HUES6 (cell line): ENCODE measurements at regions not wholly inside any gene's neighbourhood (a gene's known extent, or its start where the extent isn't known, plus 50 kb on each side); places are given as distances from the start of the nearest gene placed in this dataset.

Experiments
- H3K27ac ChIP-seq: 2 replicates; pipeline ENCODE4 v1.7.0; 2013; ENCODE audit warnings: low read depth, mild to moderate bottlenecking, low read length, inconsistent platforms
- H3K27me3 ChIP-seq: 2 replicates; pipeline ENCODE4 v1.6.1; 2013; ENCODE audit warnings: low read length; ENCODE audit not compliant: control insufficient read depth, insufficient read depth
- H3K36me3 ChIP-seq: 2 replicates; pipeline ENCODE4 v1.6.1; 2013; ENCODE audit warnings: low read length; ENCODE audit not compliant: control insufficient read depth, insufficient read depth
- H3K4me1 ChIP-seq: 2 replicates; pipeline ENCODE4 v1.6.1; 2013; ENCODE audit warnings: low read length; ENCODE audit not compliant: control insufficient read depth, insufficient read depth
- H3K4me3 ChIP-seq: 2 replicates; pipeline ENCODE4 v1.5.1; 2013; ENCODE audit warnings: low read depth, low read length
- H3K9ac ChIP-seq: one replicate; pipeline ENCODE4 v1.6.1; 2013; ENCODE audit warnings: mild to moderate bottlenecking, low read length
- H3K9me3 ChIP-seq: 2 replicates; pipeline ENCODE4 v1.6.1; 2013; ENCODE audit warnings: low read depth, low read length; ENCODE audit not compliant: control insufficient read depth, insufficient read depth

GRCh38 chr18:78054801-78055200 is 805.2 kb downstream of the GALR1 start:
- H3K4me1 ChIP-seq, result 0 out of 2 replicates have a peak, but pooled peaks cover 3% of the 10 kb centered on the region
- H3K9ac ChIP-seq, result no peak overlapping the region
- no peaks in the 10 kb centered on the region for H3K27me3 ChIP-seq
- H3K36me3 ChIP-seq, result no peaks in the 10 kb centered on the region
- H3K9me3 ChIP-seq, result 0 out of 2 replicates have a peak, but pooled peaks cover 5% of the 10 kb centered on the region
- H3K4me3 ChIP-seq, result no peak overlapping the region
- H3K27ac ChIP-seq, result no peak overlapping the region

GRCh38 chr18:78056011-78056410 is 806.4 kb downstream of the GALR1 start:
- H3K27ac ChIP-seq, result no peak overlapping the region
- no peaks in the 10 kb centered on the region for H3K36me3 ChIP-seq
- H3K4me1 ChIP-seq, result 0 out of 2 replicates have a peak, but pooled peaks cover 3% of the 10 kb centered on the region
- H3K9me3 ChIP-seq, result 0 out of 2 replicates have a peak, but pooled peaks cover 5% of the 10 kb centered on the region
- H3K27me3 ChIP-seq, result no peaks in the 10 kb centered on the region
- H3K9ac ChIP-seq, result no peak overlapping the region
- no peak overlapping the region for H3K4me3 ChIP-seq

- H3K4me3 ChIP-seq, result no peak overlapping the region
- no peak overlapping the region for H3K9ac ChIP-seq
- no peaks in the 10 kb centered on the region for H3K27me3 ChIP-seq
- no peaks in the 10 kb centered on the region for H3K9me3 ChIP-seq
- H3K4me1 ChIP-seq, result peaks cover 10% of the 10 kb centered on the region; the same call in 1 of the 2 replicates
- H3K27ac ChIP-seq, result no peak overlapping the region
- no peaks in the 10 kb centered on the region for H3K36me3 ChIP-seq
Measured at GRCh38 chr18:78069784-78070664, 820.4 kb downstream of the GALR1 start.

GRCh38 chr18:78071166-78071710 is 821.6 kb downstream of the GALR1 start:
- Histone ChIP-seq H3K27ac (no peak overlapping the region), H3K36me3 (no peaks in the 10 kb centered on the region), H3K9me3 (no peaks in the 10 kb centered on the region), H3K9ac (no peak overlapping the region), H3K4me1 (peaks cover 10% of the 10 kb centered on the region; the same call in 1 of the 2 replicates), H3K27me3 (no peaks in the 10 kb centered on the region), H3K4me3 (no peak overlapping the region)

- H3K36me3 ChIP-seq, result no peaks in the 10 kb centered on the region
- H3K9me3 ChIP-seq, result no peaks in the 10 kb centered on the region
- no peak overlapping the region for H3K9ac ChIP-seq
- H3K4me1 ChIP-seq, result peaks cover 10% of the 10 kb centered on the region; the same call in 1 of the 2 replicates
- no peaks in the 10 kb centered on the region for H3K27me3 ChIP-seq
- H3K4me3 ChIP-seq, result no peak overlapping the region
- no peak overlapping the region for H3K27ac ChIP-seq
Measured at GRCh38 chr18:78071776-78072175, 822.1 kb downstream of the GALR1 start.

GRCh38 chr18:78072375-78072774 is 822.7 kb downstream of the GALR1 start:
- H3K4me3 ChIP-seq, result no peak overlapping the region
- no peaks in the 10 kb centered on the region for H3K27me3 ChIP-seq
- H3K9ac ChIP-seq, result no peak overlapping the region
- no peaks in the 10 kb centered on the region for H3K9me3 ChIP-seq
- H3K4me1 ChIP-seq, result peaks cover 10% of the 10 kb centered on the region; the same call in 1 of the 2 replicates
- no peak overlapping the region for H3K27ac ChIP-seq
- no peaks in the 10 kb centered on the region for H3K36me3 ChIP-seq

- H3K9ac ChIP-seq, result no peak overlapping the region
- H3K27ac ChIP-seq, result no peak overlapping the region
- H3K9me3 ChIP-seq, result no peaks in the 10 kb centered on the region
- no peak overlapping the region for H3K4me3 ChIP-seq
- peaks cover 10% of the 10 kb centered on the region; the same call in 1 of the 2 replicates for H3K4me1 ChIP-seq
- H3K36me3 ChIP-seq, result no peaks in the 10 kb centered on the region
- no peaks in the 10 kb centered on the region for H3K27me3 ChIP-seq
Measured at GRCh38 chr18:78073275-78073674, 823.6 kb downstream of the GALR1 start.

GRCh38 chr18:78074400-78075020 is 824.9 kb downstream of the GALR1 start:
- Histone ChIP-seq H3K4me1 (peaks cover 10% of the 10 kb centered on the region; the same call in 1 of the 2 replicates), H3K27ac (no peak overlapping the region), H3K4me3 (no peak overlapping the region), H3K27me3 (no peaks in the 10 kb centered on the region), H3K36me3 (no peaks in the 10 kb centered on the region), H3K9ac (no peak overlapping the region), H3K9me3 (no peaks in the 10 kb centered on the region)

GRCh38 chr18:78080081-78080480 is 830.4 kb downstream of the GALR1 start:
- Histone ChIP-seq H3K4me3 (no peak overlapping the region), H3K9me3 (no peaks in the 10 kb centered on the region), H3K36me3 (no peaks in the 10 kb centered on the region), H3K27me3 (no peaks in the 10 kb centered on the region), H3K9ac (no peak overlapping the region), H3K27ac (no peak overlapping the region), H3K4me1 (peaks cover 11% of the 10 kb centered on the region; the same call in 1 of the 2 replicates)

GRCh38 chr18:78080761-78081160 is 831.1 kb downstream of the GALR1 start:
- no peaks in the 10 kb centered on the region for H3K9me3 ChIP-seq
- H3K4me1 ChIP-seq, result peaks cover 11% of the 10 kb centered on the region; the same call in 1 of the 2 replicates
- H3K4me3 ChIP-seq, result no peak overlapping the region
- H3K27ac ChIP-seq, result no peak overlapping the region
- no peaks in the 10 kb centered on the region for H3K27me3 ChIP-seq
- no peak overlapping the region for H3K9ac ChIP-seq
- no peaks in the 10 kb centered on the region for H3K36me3 ChIP-seq

- Histone ChIP-seq H3K9me3 (no peaks in the 10 kb centered on the region), H3K36me3 (no peaks in the 10 kb centered on the region), H3K4me1 (peaks cover 11% of the 10 kb centered on the region; the same call in 1 of the 2 replicates), H3K4me3 (no peak overlapping the region), H3K9ac (no peak overlapping the region), H3K27me3 (no peaks in the 10 kb centered on the region), H3K27ac (no peak overlapping the region)
Measured at GRCh38 chr18:78082816-78083215, 833.2 kb downstream of the GALR1 start.
